ENCODE measurements at regions not wholly inside any gene's neighbourhood (a gene's known extent, or its start where the extent isn't known, plus 50 kb on each side); places are given as distances from the start of the nearest gene placed in this dataset.

- no TSS peak for BruUV-seq (replicated peaks)
- in situ Hi-C loops (cut with MboI) (no loop called here), intact Hi-C loops (cut with micrococcal nuclease) (no loop called here)
- Histone ChIP-seq H3K4me3 (no peak overlapping the region), H3K9me3 (replicated peaks; ENCODE audit: control insufficient read depth, insufficient read depth, low read depth, low read length) (no peaks in the 10 kb centered on the region), H3K4me2 (ENCODE audit: insufficient read depth, low read length) (no peak overlapping the region), H4K20me1 (replicated peaks; ENCODE audit: control insufficient read depth, insufficient read depth, low read length) (no peaks in the 10 kb centered on the region), H3K27ac (ENCODE audit: extremely low read depth, low read depth, low read length) (no peak overlapping the region), H3K79me2 (ENCODE audit: control insufficient read depth, insufficient read depth, low read length) (no peaks in the 10 kb centered on the region), H3K9ac (ENCODE audit: insufficient read depth in 1 of 2, low read depth in 2 of 2, low read length in 2 of 2) (no peak overlapping the region), H3K36me3 (ENCODE audit: control insufficient read depth, insufficient read depth, low read length) (no peaks in the 10 kb centered on the region), H3K4me1 (replicated peaks in 1 of 2; ENCODE audit: control insufficient read depth in 2 of 2, insufficient read depth in 2 of 2, low read length in 2 of 2) (no peaks in the 10 kb centered on the region), H2AFZ (ENCODE audit: low read depth, low read length) (no peak overlapping the region), H3K9me1 (ENCODE audit: control insufficient read depth, insufficient read depth, low read length) (no peaks in the 10 kb centered on the region), H3K27me3 (ENCODE audit: control insufficient read depth in 2 of 2, insufficient read depth in 2 of 2, low read length in 2 of 2) (no peaks in the 10 kb centered on the region)
- ATAC-seq (no peak), DNase-seq (ENCODE audit: extremely low read depth in 1 of 4, low spot score in 3 of 4) (no peak), FAIRE-seq (no peak)
- ChIA-PET CTCF (ENCODE audit: low intra/inter-chr PET ratio) (no interaction called here), POLR2A (no interaction called here)
- no peak for TF ChIP-seq CBX1 (IDR thresholded peaks at IDR 0.05; ENCODE audit: low read depth)
- no peak for TF ChIP-seq ZNF444 (CRISPR knock-in tag; IDR thresholded peaks at IDR 0.05)
- no peak for TF ChIP-seq SPI1 (IDR thresholded peaks at IDR 0.05; ENCODE audit: borderline replicate concordance, low read depth, low read length)
- no peak for TF ChIP-seq TAF9B (IDR thresholded peaks at IDR 0.05; ENCODE audit: partially characterized antibody)
- TF ChIP-seq ZNF280A (IDR thresholded peaks at IDR 0.05; ENCODE audit: low read depth, partially characterized antibody): no peak
- TF ChIP-seq CREM (IDR thresholded peaks at IDR 0.05; ENCODE audit: low read depth): no peak
- TF ChIP-seq, protein P1, sequence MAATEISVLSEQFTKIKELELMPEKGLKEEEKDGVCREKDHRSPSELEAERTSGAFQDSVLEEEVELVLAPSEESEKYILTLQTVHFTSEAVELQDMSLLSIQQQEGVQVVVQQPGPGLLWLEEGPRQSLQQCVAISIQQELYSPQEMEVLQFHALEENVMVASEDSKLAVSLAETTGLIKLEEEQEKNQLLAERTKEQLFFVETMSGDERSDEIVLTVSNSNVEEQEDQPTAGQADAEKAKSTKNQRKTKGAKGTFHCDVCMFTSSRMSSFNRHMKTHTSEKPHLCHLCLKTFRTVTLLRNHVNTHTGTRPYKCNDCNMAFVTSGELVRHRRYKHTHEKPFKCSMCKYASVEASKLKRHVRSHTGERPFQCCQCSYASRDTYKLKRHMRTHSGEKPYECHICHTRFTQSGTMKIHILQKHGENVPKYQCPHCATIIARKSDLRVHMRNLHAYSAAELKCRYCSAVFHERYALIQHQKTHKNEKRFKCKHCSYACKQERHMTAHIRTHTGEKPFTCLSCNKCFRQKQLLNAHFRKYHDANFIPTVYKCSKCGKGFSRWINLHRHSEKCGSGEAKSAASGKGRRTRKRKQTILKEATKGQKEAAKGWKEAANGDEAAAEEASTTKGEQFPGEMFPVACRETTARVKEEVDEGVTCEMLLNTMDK (IDR thresholded peaks at IDR 0.05; ENCODE audit: borderline replicate concordance, insufficient read depth, low read depth, low read length, poor library complexity, severe bottlenecking): no peak
- no peak for TF ChIP-seq ZNF75A (CRISPR knock-in tag; IDR thresholded peaks at IDR 0.05)
- no peak for TF ChIP-seq GABPB1 (CRISPR knock-in tag; IDR thresholded peaks at IDR 0.05)
- no peak for TF ChIP-seq CEBPG (CRISPR knock-in tag; IDR thresholded peaks at IDR 0.05)
- no peak for TF ChIP-seq CEBPG (tag; conservative IDR thresholded peaks at IDR 0.05 in 1 of 2, IDR thresholded peaks at IDR 0.05 in 1 of 2)
- no peak for TF ChIP-seq ZC3H8 (IDR thresholded peaks at IDR 0.05)
- no peak for TF ChIP-seq POLR2A (conservative IDR thresholded peaks at IDR 0.05)
- WGBS (ENCODE audit: insufficient coverage, low coverage, missing lambda C conversion rate): 1% methylated on average over 6 of the region's 6 CpGs
These were observed 188.6 kb upstream of the NT5E start for GRCh38 chr6:85261271-85261670.

Data from K562 (cell line).